Neural progenitor cell (in vitro differentiated cells): ENCODE measurements at regions not wholly inside any gene's neighbourhood (a gene's known extent, or its start where the extent isn't known, plus 50 kb on each side); places are given as distances from the start of the nearest gene placed in this dataset.

Experiments
- CTCF ChIP-seq: fragments of 200-600 bp; sonication (generic); IDR thresholded peaks from 2 replicates; pipeline ENCODE4 v1.5.1; 2017; ENCODE audit warnings: antibody characterized with exemption, mild to moderate bottlenecking
- EZH2 ChIP-seq: fragments of 200-600 bp; sonication (generic); IDR thresholded peaks from 2 replicates; pipeline ENCODE4 v1.6.1; 2017; ENCODE audit warnings: antibody characterized with exemption, mild to moderate bottlenecking, moderate library complexity
- EZH2phosphoT487 ChIP-seq: fragments of 200-600 bp; sonication (generic); IDR thresholded peaks from 2 replicates; pipeline ENCODE4 v1.6.1; 2017; ENCODE audit warnings: antibody characterized with exemption

- TF ChIP-seq CTCF (no peak), EZH2 (no peak), EZH2phosphoT487 (no peak)
Observed at GRCh38 chr4:131001371-131001770, 1905.4 kb downstream of the C4orf33 start.
